NCI-H2029 treated with DMSO at 0.1 percent for 48 hours (cell line): ENCODE measurements at regions not wholly inside any gene's neighbourhood (a gene's known extent, or its start where the extent isn't known, plus 50 kb on each side); places are given as distances from the start of the nearest gene placed in this dataset.

ENCODE experiments used
- DNase-seq: peaks from one replicate; lab custom pipeline; 2025; lab: John Stamatoyannopoulos, UW

DNA sequence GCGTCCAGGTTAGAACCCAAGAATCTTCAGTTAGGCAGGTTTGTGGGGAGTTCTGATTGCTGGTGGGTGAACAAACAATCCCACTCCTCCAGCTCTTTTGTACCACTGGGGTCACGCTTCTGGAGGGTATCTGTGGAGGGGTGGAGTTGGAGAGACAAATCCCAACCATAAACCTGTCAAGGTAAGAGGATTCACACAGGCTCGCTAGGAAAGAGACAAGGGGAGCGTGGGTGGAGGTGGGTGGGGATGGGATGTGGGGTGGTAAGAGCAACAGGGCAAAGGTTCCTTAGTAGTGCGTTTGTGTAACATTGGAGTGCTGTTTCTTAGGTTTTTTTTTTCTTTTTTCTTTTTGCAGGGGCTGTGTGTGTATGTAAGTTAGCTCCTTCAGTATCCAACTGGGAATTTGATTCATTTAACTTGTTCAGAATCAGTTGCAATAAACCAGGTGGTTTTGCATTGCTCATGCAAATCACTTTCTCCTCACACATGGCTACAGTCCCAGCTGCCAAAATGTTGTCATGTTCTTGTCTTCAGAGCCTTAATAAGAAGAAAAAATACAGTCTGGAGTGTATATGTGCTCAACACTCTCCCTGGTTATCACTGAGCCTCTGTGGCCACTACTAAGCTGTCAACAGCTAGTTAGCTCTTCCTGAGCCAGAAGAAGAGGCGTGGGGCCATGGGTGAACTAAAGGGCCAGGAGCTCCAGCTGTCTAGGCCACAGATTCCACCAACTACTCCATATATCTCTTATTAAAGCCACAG is 164.0 kb upstream of the RAD23B start:
- no peak for DNase-seq

DNA sequence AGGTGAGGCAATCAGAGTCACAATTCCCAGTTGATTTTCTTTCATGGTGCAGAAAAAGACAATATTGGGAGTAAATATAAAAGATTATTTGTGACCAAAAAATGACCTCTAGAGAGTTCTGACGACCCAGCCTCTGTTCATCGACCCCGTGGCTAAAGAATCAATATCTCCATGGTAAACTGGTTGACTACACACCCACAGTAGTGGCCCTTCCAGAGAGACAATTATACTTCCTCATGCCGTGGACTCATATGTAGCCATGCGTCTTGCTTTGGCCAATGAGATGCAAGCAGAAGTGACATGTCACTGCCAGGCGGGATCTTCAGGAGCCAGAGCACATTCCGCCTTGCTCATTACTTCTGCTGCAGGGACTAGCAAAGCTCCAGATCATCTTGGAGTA is 163.3 kb upstream of the RAD23B start:
- no peak for DNase-seq

DNA sequence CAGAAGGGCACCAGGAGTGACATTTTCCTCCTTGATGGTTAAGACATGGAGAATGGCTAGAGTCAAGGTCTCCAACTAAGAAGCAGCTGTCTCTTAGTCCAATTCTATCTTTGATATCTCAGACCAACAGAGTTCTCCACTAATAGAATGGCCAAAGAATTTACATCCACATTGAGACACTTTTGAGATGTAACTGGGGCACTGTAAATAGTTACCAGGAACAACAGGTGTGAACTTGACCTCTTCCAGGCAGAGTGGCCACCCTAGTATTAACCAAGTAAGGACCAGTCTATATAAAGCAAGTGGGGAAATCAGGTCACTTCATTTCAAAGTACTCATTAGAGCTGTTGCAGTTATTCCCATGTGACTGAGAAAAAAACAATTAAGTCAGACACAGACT is 159.7 kb upstream of the RAD23B start:
- DNase-seq, result no peak

DNA sequence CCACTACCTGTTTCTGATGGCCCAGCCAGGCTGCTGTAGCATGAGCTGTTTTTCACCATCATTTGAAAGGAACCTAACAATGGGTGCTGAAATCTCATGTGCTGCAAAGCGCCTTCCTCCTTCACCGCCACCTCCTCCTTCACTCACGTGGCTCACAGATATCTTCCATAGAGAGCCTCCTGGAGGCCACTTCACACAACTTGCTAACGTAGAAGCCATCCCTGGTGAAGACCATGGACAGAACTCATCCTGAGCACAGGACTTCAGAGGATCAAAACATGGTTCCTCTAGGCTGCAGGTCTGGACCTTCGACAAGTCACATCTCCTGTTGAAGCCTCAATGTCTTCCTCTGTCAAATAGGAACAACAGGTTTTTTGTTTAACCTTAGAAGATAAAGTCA is 155.5 kb upstream of the RAD23B start:
- DNase-seq, result no peak

DNA sequence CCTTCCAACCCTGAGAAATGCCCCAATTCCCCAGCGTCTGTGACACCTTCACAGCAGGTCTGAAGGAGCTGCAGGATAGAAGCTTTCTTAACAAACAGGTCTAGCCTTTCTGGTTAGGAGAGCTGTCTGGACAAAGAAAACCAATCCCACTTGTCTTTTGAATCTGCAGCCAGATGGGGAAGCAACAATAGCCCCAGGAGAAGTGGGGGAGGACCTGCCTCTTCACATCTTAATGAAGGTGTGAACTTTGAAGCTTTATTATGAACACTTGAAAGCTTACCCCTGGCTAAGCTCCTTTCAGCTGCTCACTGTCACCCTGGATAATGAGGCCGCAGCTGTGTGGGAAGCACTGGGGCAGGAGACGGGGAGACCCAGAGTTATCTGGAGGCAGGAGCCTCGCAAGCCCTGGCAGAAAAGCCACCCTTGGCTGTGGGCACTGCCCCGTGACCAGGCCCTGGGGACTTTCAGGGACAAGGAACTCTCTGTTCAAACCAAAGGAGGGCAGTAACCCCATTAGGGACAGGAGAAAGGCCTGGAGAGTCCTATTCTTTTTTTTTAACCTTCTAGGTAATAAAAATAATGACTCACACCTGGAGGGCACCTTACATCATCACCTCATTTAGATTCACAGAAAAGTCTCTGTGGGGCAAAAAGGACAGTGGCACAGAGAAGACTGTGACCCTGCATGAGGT is 151.8 kb upstream of the RAD23B start:
- no peak for DNase-seq

DNA sequence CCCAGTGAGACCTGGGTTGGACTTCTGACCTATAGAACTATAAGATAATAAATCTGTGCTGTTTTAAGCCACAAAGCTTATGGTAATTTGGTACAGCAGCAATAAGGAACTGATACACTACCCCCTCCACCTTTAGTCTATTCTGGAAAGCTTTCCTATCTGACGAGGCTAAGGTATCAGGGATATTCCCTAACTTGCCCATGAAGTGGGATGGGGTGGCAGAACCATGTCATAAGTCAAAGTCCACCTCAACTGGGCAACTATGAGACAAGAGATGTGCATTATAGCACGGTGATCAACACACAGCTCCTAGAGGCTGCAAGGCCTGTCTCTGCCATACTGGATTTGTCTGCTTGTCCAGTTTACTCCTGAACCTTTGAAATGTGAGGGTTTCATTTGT is 146.8 kb upstream of the RAD23B start:
- no peak for DNase-seq

DNA sequence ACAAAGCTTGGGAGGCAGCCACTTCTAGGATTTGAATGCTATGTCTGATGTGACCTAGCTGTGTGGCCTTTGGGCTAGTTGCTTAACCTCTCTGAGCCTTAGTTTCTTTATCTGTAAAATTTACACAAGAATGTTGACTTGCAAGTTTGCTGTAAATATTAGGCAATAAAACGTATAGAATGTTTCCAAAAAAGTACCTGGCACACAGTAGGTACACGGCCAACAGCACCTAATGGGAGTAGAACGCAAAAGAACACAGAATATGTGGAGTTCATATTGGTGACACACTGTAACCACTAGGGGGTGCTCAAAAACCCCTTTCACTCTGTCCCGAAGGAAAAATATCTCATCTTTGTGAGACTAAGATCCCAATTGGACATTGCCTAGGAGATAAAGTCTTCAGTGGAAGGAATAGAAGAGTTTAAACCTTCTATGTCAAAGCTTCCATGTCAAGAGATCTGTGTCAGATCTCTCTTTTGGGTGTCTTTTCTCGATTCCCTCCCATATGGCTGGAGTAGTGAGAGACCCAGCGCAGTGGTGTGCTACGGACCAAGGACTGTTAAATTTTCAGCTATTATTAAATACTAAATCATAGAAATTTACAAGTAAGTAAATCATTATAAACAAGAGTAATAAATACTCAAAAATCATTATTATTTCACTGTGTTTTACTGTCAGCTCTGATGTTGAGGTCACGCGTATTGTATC is 145.4 kb upstream of the RAD23B start:
- DNase-seq, result no peak

DNA sequence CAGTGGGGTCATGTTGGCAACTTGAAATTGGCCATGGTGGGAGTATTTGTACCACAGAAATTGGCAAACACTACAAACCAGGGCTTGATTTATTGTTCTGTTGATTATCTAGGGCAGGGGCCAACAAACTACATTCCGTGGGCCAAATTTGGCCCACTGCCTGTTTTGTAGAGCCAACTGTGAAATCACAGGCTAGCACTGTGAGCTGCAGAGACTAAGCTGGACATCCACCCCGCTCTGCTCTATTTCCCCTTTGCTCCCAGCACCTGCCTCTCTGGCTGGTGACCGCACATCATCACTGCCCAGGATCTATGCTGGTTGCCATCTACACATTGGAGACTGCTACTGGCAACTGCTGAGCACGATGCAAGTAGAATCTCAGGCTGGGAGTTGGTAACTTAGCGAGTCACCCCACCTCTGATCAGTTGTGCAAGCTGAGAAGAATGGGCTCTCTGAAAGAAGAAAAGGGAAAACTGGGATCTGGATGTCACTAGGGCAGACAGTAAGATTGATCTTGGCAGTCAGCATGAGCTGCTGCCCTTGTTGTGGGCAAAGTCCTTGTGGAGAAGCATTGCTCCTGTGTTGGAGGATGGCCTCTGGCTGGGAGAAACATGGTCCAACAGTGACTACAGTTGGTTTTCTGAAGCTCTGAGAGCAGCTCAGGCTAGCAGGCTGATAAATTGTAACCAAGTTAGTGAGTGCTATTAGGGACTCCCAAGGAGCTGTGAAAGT is 144.7 kb upstream of the RAD23B start:
- DNase-seq, result no peak

DNA sequence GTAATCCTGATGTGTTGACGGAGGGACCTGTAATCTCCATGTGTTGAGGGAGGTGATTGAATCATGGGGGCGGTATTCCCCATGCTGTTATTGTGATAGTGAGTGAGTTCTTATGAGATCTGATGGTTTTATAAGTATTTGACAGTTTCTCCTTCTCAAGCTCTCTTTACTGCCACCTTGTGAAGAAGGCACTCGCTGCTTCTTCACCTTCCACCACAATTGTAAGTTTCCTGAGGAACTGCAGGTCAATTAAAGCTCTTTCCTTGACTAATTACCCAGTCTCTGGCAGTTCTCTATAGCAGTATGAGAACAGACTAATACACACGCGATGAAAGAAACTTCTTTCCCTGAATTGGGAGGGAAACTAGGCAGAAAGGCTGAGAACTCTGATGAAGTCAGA is 141.1 kb upstream of the RAD23B start:
- no peak for DNase-seq

DNA sequence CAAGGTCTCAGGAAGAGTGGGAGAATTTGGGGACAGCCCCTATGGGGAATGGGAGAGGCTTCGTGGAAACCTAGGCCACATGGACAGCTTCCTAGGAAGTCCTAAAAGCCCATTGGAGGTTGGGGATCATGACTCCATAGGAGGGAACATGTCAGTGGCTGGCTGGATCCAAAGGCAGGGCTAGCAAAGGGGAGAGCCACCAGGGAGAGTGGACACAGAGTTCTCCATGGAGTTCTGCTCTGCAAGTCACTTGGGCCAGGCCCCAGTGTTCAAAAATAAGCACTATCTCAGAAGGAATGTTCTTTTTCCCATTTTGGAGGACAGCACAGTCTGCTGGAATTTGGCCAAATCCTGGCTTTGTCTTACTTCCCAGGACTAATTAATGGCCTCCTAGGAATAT is 140.6 kb upstream of the RAD23B start:
- DNase-seq, result no peak

DNA sequence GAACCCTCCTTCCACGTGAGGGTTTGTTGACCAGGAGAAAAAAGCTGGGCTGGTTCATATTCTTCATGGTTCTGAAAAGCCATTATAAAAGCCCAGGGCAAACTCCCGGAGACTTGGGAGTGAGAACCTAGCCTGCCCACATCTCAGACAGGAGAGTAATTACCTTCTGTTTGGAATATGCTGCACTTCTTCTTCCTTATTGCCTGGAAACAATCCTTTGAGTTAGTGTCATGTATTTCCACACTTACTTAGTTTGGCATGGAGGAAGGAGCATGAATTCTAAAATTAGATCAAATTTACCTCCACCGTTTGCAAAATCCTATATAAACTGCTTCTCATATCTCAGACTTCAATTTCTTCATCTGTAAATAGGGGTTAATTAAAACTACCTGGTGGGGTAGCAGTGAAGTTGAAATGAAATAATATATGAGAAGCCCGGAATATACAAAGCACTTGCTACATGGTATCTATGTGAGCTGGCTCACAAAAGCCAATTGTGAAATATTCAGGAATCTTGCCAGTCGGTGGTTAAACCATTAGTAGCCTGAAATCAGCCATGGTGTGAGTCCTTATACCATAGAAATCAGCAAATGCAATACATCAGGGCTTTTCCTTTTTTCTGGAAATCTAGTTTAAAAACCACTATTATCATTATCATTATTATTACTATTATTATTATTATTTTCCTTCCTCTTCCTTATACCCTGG is 140.0 kb upstream of the RAD23B start:
- DNase-seq, result no peak

DNA sequence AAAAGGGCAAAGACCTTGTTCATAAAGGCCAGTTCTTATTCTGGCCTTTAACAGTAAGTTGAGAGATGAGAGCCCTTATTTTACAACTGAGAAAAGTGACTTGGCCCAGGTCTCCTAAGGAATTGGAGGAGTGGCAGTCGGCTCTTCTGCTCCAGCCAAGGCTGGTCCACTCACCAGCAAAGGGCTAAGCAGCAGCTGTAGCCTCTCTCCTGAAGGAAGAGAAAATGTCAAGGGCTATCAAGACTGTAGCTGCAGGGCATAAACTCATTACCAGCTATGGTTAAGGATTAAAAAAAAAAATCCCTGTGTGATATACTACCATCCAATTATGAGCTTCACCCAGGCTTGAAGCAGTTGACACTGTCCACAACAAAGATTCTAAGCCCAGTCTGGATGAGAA is 138.6 kb upstream of the RAD23B start:
- DNase-seq, result no peak

DNA sequence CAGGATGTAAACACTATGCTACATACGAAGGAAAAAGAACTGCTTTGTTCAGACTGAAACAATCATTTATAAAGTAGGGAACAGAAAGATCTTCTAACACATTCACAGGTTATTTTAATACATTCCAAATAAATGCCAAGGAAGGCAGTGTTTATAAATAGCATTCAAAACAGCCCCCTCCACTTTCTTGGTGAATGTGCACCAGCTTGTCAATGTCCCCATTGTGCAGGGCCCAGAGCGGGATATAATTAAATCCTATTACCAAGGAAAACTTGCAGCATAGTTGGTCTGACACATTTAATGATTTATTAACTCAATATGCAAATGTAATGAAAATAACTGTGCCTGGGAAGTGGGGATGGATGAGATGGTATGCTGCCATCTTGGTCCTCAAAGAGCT is 135.9 kb upstream of the RAD23B start:
- no peak for DNase-seq

DNA sequence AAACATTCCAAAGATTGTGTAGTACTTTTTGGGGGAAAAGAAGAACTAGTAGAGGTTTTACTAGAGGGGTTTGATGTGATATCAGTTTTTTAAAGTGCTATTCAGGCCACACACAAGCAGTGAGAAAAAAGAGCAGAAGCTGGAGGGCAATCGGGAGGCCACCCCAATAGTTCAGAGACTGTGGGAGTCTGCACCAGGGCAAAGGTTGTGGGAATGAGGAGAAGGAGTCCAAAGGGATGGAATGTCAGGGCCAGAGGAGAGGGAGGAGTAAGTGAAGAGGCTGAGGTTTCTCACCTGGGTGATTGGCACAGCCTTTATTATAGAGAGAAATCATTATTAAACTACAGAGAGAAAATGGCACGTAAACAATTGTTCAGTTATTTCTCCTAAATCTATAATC is 134.9 kb upstream of the RAD23B start:
- no peak for DNase-seq

DNA sequence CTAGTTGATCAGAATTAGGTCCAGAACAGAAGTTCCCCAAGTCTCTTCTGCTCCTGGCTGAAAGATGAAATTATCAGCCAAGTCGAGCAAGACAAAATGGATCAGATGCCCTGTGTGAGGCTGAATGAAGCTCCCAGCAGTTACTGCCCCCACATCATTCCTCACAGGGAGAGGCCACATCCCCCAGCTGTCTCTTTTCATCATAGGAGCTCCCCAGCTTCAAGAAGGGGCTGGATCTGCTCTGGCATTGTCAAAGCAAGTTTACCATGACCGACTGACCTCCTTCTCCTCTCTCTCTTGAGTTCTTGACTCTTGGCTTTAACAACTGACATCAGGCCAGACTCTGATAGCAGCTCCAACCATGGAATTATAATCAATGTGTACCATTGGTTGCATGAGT is 133.3 kb upstream of the RAD23B start:
- no peak for DNase-seq

DNA sequence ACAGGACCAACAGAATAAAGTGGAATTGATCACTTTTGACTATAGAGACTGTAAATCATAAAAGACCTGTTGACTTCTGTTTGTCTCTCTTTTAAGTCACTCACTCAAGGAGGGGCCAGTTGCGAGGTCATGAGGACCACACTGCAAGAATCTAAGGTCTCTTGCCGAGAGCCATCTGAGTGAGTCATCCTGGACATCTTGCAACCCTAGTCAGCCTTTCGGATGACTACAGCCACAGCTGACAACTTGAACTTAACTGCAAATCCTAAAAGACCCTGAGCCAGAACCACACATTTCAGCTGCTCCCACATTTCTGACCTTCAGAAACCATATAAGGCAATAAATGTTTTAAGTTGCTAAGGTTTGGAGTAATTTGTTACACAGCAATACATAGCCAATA is 129.7 kb upstream of the RAD23B start:
- DNase-seq, result no peak

DNA sequence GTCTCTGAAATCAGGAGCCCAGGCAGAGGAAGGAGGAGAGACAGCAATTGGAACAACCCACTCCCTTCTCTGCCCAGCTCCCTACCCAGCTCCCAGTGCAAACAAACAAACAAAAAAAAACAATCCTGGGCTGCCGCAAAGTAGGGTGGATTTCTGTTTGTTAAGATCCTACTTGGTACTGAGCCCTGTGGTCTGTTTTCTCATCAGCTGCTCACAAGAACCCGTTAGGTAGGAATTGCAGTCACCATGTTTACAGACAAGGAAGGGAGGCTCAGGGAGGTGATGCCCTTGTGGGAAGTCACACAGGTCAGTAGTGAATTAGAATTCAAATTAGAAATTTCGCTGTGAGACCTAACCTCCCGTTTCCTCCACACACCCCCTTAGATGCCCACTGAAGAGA is 128.8 kb upstream of the RAD23B start:
- peak; percentile 60 for DNase-seq

DNA sequence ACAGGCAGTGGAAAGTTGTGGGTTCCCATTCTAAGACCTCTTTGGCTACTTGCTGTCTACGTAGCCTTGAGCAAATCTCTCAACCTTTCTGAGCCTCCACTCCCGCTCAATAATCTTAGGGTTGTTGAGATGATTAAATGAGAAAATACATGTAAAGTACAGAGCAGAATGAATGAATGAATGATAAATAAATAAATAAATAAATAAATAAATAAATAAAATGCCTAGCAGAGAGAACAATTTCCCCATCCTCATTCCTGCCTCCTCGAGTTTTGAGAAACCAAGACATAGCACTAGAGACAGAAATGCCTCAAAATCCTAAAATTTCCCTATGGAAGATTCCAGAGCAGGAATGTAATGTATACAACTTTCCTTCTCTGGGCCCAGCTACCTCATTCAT is 128.3 kb upstream of the RAD23B start:
- no peak for DNase-seq

DNA sequence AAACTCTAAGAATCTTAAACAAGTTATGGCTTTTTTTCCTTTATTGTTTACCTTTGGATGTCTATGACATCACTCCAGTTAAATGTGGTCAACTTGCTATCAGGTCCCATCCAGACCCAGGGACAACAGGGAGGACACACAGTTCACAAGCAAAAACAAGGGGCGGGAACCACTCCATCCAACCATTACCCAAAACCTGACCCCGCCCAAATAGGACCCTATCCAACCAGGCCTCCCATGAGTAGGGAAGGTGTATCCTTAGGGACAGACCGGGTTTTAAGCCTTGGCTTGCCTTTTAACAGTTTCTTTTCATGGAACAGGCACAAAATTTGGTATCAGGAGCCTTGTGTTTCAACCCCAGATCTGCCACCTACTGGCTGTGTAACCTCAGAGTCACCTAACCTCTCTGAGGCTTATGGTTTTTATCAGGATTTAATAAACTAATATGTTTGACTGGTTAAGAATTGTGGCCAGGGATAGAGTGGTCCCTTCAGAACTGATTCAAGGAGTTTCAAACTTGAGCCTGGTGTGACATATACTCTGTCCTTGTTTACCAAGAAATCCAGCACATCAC is 127.7 kb upstream of the RAD23B start:
- DNase-seq, result no peak

DNA sequence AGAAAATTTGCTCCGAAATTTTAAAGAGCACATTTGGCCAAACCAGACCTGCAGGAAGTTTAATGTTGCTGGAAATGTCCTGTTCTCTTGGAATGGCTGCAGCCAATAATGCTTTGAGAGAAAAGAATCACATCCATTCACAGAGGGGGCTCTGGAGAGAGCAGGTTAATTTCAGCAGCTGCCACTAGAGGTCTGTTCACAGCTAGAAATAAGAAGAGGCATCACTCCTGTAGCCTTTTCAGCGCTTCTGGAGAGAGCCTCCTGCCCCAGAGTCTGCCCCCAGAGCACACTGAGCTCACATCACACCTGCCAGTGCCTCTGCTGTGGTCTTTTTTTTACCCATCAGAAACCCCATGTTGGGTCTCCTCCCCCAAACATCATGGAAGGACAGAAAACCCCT is 124.8 kb upstream of the RAD23B start:
- no peak for DNase-seq

DNA sequence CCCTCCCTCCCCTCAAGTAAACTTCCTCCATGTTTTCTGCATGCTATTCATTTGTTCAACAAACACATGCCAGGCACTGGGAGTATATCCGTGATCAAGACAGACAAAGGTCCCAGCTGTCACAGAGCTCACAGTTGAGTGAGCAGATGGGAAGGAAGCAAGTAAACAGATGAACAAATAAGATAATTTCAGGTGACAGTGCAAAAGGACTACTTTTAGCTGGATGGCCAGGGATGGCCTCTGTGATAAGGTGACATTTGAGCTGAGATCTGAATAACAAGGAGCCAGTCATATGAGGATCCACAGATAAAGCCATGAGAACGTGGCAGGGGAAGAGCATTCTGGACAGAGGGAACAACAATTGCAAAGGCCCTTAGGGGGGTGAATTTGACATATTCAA is 121.7 kb upstream of the RAD23B start:
- DNase-seq, result no peak

DNA sequence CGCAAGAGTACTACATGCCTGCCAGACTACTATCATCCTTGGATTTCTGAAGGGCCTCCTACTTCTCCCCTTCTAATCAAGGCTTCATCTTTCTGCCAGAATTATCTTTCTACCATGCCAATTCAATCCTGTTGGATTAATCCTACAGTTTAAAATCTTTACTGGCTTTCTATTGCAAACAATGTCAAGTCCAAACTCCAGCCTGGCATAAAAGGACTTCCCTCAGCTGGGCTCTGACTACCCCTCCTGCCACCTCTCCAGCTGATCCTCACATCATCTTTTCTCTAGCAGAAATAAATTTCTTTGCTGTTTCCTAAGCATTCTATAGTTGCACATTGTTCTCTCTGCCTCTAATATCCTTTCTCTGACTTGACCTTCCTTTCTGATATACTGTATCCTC is 119.7 kb upstream of the RAD23B start:
- no peak for DNase-seq
